Kidney (tissue), 13 donors: ENCODE measurements at regions not wholly inside any gene's neighbourhood (a gene's known extent, or its start where the extent isn't known, plus 50 kb on each side); places are given as distances from the start of the nearest gene placed in this dataset.

ENCODE experiments used
- DNase-seq, 5 donors: peaks; one replicate each; pipeline ENCODE4 v3.0.0-alpha.2; 2013 to 2020
- FAIRE-seq: peaks from 2 replicates; lab custom pipeline; 2012; peaks lifted over from hg19 to GRCh38; lab: Jason Lieb, UNC
- H3K27ac ChIP-seq, 2 donors: one replicate each; pipeline ENCODE4 v1.7.0; 2013; ENCODE audit warnings: low read depth in 2 of 2, low read length in 2 of 2, inconsistent platforms in 1 of 2
- H3K27me3 ChIP-seq: one replicate; pipeline ENCODE4 v1.7.1; 2013; ENCODE audit warnings: low read length, inconsistent platforms; ENCODE audit not compliant: control insufficient read depth, insufficient read depth
- H3K36me3 ChIP-seq, 3 donors: one replicate each; pipeline versions ENCODE4 v1.7.0 to v1.7.1; 2013; ENCODE audit warnings: low read length in 3 of 3, control low read depth in 1 of 3, inconsistent platforms in 1 of 3; ENCODE audit not compliant: insufficient read depth in 3 of 3, control insufficient read depth in 2 of 3
- H3K4me1 ChIP-seq, 3 donors: one replicate each; pipeline versions ENCODE4 v1.7.0 to v1.7.1; 2013; ENCODE audit warnings: low read length in 3 of 3, inconsistent platforms in 1 of 3, low read depth in 1 of 3; ENCODE audit not compliant: control insufficient read depth in 2 of 3, insufficient read depth in 2 of 3
- H3K4me3 ChIP-seq, 3 donors: one replicate each; pipeline versions ENCODE4 v1.7.0 to v1.8.1; 2013; ENCODE audit warnings: low read length in 3 of 3, control low read depth in 1 of 3, inconsistent platforms in 1 of 3
- H3K9ac ChIP-seq, 3 donors: one replicate each; pipeline versions ENCODE4 v1.7.0 to v1.7.1; 2013; ENCODE audit warnings: low read length in 3 of 3, control low read depth in 1 of 3, inconsistent platforms in 1 of 3
- H3K9me3 ChIP-seq, 3 donors: one replicate each; pipeline versions ENCODE4 v1.7.0 to v1.7.1; 2013; ENCODE audit warnings: low read length in 3 of 3, control low read depth in 1 of 3, inconsistent platforms in 1 of 3; ENCODE audit not compliant: control insufficient read depth in 2 of 3, insufficient read depth in 1 of 3
- CTCF ChIP-seq: IDR thresholded peaks from 3 replicates; pipeline ENCODE4 v1.5.1; 2012; ENCODE audit warnings: mild to moderate bottlenecking, moderate library complexity, borderline replicate concordance; ENCODE audit not compliant: insufficient read depth; ENCODE audit errors: extremely low read depth
- intact Hi-C: fragments of 100-400 bp; cut with DNase I; formaldehyde crosslinking; loops from one replicate; pipeline ENCODE4 v1.11.1; 2022
- donor health status: control.
- donor health status: control.
- donor health status: control.
- donor health status: control.
- donor health status: control.
- donor health status: DM: yes; HTN: yes; CAD: no.
- donor health status: Normal renal cell carcinoma (clear cell type).

- Histone ChIP-seq H3K36me3 (no peaks in the 10 kb centered on the region), H3K9me3 (no peaks in the 10 kb centered on the region), H3K4me3 (no peak overlapping the region), H3K27ac (no peak overlapping the region), H3K27me3 (no peaks in the 10 kb centered on the region), H3K9ac (no peak overlapping the region), H3K4me1 (no peaks in the 10 kb centered on the region)
- no peak for TF ChIP-seq CTCF
- FAIRE-seq (no peak), DNase-seq (no peak)
- intact Hi-C loops: no loop called here
Measured at GRCh38 chr5:2227433-2227832, 344.7 kb upstream of the IRX4 start.

GRCh38 chr5:2224689-2225088 lies 342.0 kb upstream of the IRX4 start:
- H3K9ac ChIP-seq: no peak overlapping the region
- no peaks in the 10 kb centered on the region for H3K27me3 ChIP-seq
- H3K36me3 ChIP-seq: no peaks in the 10 kb centered on the region
- TF ChIP-seq CTCF: no peak
- DNase-seq (peak in 1 of 5 donors; percentile 29), FAIRE-seq (no peak)
- H3K4me1 ChIP-seq: no peaks in the 10 kb centered on the region
- H3K27ac ChIP-seq: no peak overlapping the region
- H3K4me3 ChIP-seq: no peak overlapping the region
- intact Hi-C loops: no loop called here
- no peaks in the 10 kb centered on the region for H3K9me3 ChIP-seq

- H3K27me3 ChIP-seq: no peaks in the 10 kb centered on the region
- H3K4me3 ChIP-seq: no peak overlapping the region
- intact Hi-C loops: no loop called here
- no peaks in the 10 kb centered on the region for H3K4me1 ChIP-seq
- no peak for TF ChIP-seq CTCF
- H3K9ac ChIP-seq: no peak overlapping the region
- no peaks in the 10 kb centered on the region for H3K36me3 ChIP-seq
- DNase-seq (peak in 1 of 5 donors; percentile 32), FAIRE-seq (no peak)
- no peaks in the 10 kb centered on the region for H3K9me3 ChIP-seq
- H3K27ac ChIP-seq: no peak overlapping the region
Measured at GRCh38 chr5:2223303-2223702, 340.6 kb upstream of the IRX4 start.
